ENCODE measurements at regions not wholly inside any gene's neighbourhood (a gene's known extent, or its start where the extent isn't known, plus 50 kb on each side); places are given as distances from the start of the nearest gene placed in this dataset.

DNA sequence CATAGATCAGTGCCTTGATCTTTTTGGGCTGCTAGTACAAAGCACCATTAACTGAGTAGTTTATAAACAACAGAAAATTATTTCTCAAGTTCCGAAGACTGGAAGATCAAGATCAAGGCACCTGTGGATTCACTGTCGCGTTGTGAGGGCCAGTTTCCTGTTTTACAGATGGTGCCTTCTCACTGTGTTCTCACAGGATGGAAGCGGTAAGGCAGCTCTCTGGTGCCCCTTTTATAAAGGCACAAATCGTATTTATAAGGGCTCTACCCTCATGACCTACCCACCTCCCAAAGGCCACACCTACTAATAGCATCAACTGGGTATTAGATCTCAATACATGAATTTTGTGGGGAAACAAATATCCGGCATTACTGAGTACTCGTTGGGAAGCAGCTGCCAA, 729.5 kb upstream of the SLC39A10 start:
- intact Hi-C loops (cut with micrococcal nuclease), result no loop called here
- no peak for ATAC-seq

More for the DNA sequence above, 729.5 kb upstream of the SLC39A10 start:
- Histone ChIP-seq H3K27ac (ENCODE audit: low read depth, low read length) (no peak overlapping the region), H4K20me1 (ENCODE audit: insufficient read depth) (no peaks in the 10 kb centered on the region), H3K9ac (ENCODE audit: low read length) (no peak overlapping the region), H2AFZ (ENCODE audit: low read depth, low read length, poor library complexity, severe bottlenecking) (no peak overlapping the region), H3K27me3 (ENCODE audit: insufficient read depth, low read length) (no peaks in the 10 kb centered on the region), H3K9me3 (ENCODE audit: control insufficient read depth in 1 of 2, insufficient read depth in 1 of 2, low read depth in 1 of 2, low read length in 2 of 2) (no peaks in the 10 kb centered on the region), H3K4me2 (ENCODE audit: low read length) (no peak overlapping the region), H3K36me3 (ENCODE audit: control insufficient read depth in 1 of 2, insufficient read depth in 2 of 2, low read length in 2 of 2) (no peaks in the 10 kb centered on the region), H3K79me2 (ENCODE audit: insufficient read depth, low read length) (no peaks in the 10 kb centered on the region), H3K4me1 (ENCODE audit: control insufficient read depth in 1 of 2, insufficient read depth in 2 of 2, low read length in 2 of 2) (no peaks in the 10 kb centered on the region), H3K4me3 (replicated peaks in 1 of 2; ENCODE audit: low read depth in 1 of 2, low read length in 2 of 2) (no peak overlapping the region), H3K9me2 (ENCODE audit: insufficient read depth) (no peaks in the 10 kb centered on the region)
- CTCF ChIA-PET, result no interaction called here
- TF ChIP-seq EZH2 (IDR thresholded peaks at IDR 0.05) (no peak), ZNF274 (IDR thresholded peaks at IDR 0.05; ENCODE audit: low read depth, low read length) (no peak), FOSL1 (IDR thresholded peaks at IDR 0.05; ENCODE audit: low read depth) (no peak), ELF1 (IDR thresholded peaks at IDR 0.05; ENCODE audit: borderline replicate concordance, low read depth) (no peak), EZH2phosphoT487 (IDR thresholded peaks at IDR 0.05; ENCODE audit: borderline replicate concordance) (no peak), MAX (IDR thresholded peaks at IDR 0.05) (no peak), POLR2AphosphoS5 (IDR thresholded peaks at IDR 0.05; ENCODE audit: low read depth, low read length) (no peak)
- TF ChIP-seq, protein P1, sequence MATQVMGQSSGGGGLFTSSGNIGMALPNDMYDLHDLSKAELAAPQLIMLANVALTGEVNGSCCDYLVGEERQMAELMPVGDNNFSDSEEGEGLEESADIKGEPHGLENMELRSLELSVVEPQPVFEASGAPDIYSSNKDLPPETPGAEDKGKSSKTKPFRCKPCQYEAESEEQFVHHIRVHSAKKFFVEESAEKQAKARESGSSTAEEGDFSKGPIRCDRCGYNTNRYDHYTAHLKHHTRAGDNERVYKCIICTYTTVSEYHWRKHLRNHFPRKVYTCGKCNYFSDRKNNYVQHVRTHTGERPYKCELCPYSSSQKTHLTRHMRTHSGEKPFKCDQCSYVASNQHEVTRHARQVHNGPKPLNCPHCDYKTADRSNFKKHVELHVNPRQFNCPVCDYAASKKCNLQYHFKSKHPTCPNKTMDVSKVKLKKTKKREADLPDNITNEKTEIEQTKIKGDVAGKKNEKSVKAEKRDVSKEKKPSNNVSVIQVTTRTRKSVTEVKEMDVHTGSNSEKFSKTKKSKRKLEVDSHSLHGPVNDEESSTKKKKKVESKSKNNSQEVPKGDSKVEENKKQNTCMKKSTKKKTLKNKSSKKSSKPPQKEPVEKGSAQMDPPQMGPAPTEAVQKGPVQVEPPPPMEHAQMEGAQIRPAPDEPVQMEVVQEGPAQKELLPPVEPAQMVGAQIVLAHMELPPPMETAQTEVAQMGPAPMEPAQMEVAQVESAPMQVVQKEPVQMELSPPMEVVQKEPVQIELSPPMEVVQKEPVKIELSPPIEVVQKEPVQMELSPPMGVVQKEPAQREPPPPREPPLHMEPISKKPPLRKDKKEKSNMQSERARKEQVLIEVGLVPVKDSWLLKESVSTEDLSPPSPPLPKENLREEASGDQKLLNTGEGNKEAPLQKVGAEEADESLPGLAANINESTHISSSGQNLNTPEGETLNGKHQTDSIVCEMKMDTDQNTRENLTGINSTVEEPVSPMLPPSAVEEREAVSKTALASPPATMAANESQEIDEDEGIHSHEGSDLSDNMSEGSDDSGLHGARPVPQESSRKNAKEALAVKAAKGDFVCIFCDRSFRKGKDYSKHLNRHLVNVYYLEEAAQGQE (IDR thresholded peaks at IDR 0.05; ENCODE audit: low read depth), result no peak
- TF ChIP-seq, protein P2, sequence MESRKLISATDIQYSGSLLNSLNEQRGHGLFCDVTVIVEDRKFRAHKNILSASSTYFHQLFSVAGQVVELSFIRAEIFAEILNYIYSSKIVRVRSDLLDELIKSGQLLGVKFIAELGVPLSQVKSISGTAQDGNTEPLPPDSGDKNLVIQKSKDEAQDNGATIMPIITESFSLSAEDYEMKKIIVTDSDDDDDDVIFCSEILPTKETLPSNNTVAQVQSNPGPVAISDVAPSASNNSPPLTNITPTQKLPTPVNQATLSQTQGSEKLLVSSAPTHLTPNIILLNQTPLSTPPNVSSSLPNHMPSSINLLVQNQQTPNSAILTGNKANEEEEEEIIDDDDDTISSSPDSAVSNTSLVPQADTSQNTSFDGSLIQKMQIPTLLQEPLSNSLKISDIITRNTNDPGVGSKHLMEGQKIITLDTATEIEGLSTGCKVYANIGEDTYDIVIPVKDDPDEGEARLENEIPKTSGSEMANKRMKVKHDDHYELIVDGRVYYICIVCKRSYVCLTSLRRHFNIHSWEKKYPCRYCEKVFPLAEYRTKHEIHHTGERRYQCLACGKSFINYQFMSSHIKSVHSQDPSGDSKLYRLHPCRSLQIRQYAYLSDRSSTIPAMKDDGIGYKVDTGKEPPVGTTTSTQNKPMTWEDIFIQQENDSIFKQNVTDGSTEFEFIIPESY (IDR thresholded peaks at IDR 0.05; ENCODE audit: extremely low read depth, insufficient replicate concordance, low read length), result no peak
- POLR2A ChIA-PET, result no interaction called here
- no TSS peak for BruUV-seq (replicated peaks)
- RAD21 ChIA-PET (ENCODE audit: low non-redundant PET in 1 of 2, low total read pairs in 2 of 2, uncharacterized antibody in 2 of 2, unreplicated experiment in 2 of 2), result no interaction called here
- no peak for DNase-seq (ENCODE audit: low read depth, low spot score)

Data from HCT116 (cell line).